Activated CD4-positive, alpha-beta T cell treated with anti-CD3 and anti-CD28 coated beads for 36 hours (primary cell): ENCODE measurements at regions not wholly inside any gene's neighbourhood (a gene's known extent, or its start where the extent isn't known, plus 50 kb on each side); places are given as distances from the start of the nearest gene placed in this dataset.

Experiments
- ATAC-seq: fragments of 200-7000 bp; cut with Tn5 transposase; one replicate; pipeline ENCODE4 v1.10.0; 2021; ENCODE audit warnings: mild to moderate bottlenecking, moderate library complexity
- CTCF ChIA-PET: fragments of 350-600 bp; sonication (Branson Sonifier 250); formaldehyde crosslinking; loops from one replicate; lab custom pipeline; 2021; ENCODE audit warnings: antibody characterized with exemption; lab: Charles Lee
- POLR2A ChIA-PET: fragments of 350-600 bp; sonication (Branson Sonifier 250); formaldehyde crosslinking; loops from one replicate; lab custom pipeline; 2021; ENCODE audit warnings: antibody characterized with exemption, inconsistent platforms; lab: Charles Lee
- DNase-seq: peaks from one replicate; pipeline ENCODE4 v3.0.0-alpha.2; 2020
- H3K27ac Mint-ChIP-seq: one replicate; pipeline ENCODE4 v1.8.0; 2021; ENCODE audit warnings: mixed read lengths
- H3K27me3 Mint-ChIP-seq: one replicate; pipeline ENCODE4 v1.8.0; 2021; ENCODE audit warnings: mixed read lengths
- H3K36me3 Mint-ChIP-seq: one replicate; pipeline ENCODE4 v1.8.0; 2021; ENCODE audit warnings: low read depth, mixed read lengths
- H3K4me1 Mint-ChIP-seq: one replicate; pipeline ENCODE4 v1.8.0; 2021; ENCODE audit warnings: mixed read lengths
- H3K4me3 Mint-ChIP-seq: one replicate; pipeline ENCODE4 v1.8.0; 2021; ENCODE audit warnings: mild to moderate bottlenecking, moderate library complexity, mixed read lengths
- H3K9me3 Mint-ChIP-seq: one replicate; pipeline ENCODE4 v1.8.0; 2021; ENCODE audit warnings: low read depth, mixed read lengths
- intact Hi-C, 2 experiments: fragments of 100-400 bp; cut with DNase I in 1 of 2; cut with micrococcal nuclease in 1 of 2; formaldehyde crosslinking; loops; one replicate each; pipeline versions ENCODE4 v1.14.2 to v1.15.1; 2022 to 2024; cut with DNase I, micrococcal nuclease

DNA sequence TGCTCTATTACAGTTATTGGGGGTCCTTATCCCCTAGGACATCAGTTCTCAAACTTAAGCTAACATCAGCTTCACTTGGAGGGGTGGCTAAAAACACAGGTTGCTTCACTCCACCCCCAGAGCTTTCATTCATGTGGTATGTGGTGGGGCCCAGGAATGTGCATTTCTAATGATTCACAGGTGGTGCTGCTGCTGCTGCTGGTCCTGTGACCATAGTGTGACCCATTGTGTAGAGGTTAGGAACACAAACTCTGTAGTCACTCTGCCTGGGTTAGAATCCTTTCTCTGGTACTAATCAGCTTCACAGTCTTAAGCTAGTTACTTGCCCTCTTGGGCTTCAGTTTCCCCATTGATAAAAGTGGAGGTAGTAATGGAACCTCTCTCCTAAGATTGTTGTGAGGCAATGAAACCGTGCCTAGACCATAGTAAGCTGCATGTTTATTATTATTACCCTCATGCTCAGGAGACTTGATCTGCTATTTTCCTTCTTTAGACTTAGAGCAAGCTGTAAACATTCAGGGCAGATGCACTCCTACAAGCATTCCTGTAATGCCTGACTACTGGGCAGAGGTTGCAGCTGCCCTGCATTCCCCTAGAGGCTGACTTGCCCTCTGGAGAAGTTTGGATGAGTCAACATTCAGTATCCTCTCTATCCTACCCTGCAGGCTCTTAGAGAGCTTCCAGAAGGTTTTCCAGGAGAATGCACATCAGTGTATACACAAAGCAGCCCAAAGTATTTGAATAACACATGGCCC lies 94.1 kb upstream of the ACSL4 start:
- no peak overlapping the region for H3K4me3 Mint-ChIP-seq
- H3K27me3 Mint-ChIP-seq = no peaks in the 10 kb centered on the region
- no peak for ATAC-seq
- H3K27ac Mint-ChIP-seq = no peak overlapping the region
- no peaks in the 10 kb centered on the region for H3K36me3 Mint-ChIP-seq
- H3K4me1 Mint-ChIP-seq = no peaks in the 10 kb centered on the region
- intact Hi-C loops = no loop called here
- ChIA-PET POLR2A (no interaction called here), CTCF (interaction anchor here (0.6 to 1.1 kb wide), 3 partner anchors 13 to 64 kb away, joined by 3 read pairs; no protein-coding TSS in a partner anchor)
- DNase-seq = no peak
- H3K9me3 Mint-ChIP-seq = no peaks in the 10 kb centered on the region

DNA sequence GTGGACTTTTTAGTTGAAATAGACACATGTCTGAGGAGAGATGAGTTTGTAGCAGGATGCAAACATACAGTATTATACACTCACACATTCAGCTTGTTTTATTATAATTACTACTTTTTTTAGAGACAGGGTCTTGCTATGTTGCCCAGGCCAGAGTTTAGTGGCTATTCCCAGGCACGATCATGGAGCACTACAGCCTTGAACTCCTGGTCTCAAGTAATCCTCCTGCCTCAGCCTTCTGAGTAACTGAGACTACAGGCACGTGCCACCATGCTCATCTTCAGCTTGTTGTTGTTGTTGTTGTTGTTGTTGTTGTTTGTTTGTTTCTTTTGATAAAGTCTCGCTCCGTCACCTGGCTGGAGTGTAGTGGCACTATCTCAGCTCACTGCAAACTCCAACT lies 94.7 kb upstream of the ACSL4 start:
- H3K4me1 Mint-ChIP-seq = no peaks in the 10 kb centered on the region
- no peaks in the 10 kb centered on the region for H3K9me3 Mint-ChIP-seq
- ATAC-seq (no peak), DNase-seq (no peak)
- CTCF ChIA-PET = interaction anchor here (0.6 kb wide), 1 partner anchor 25 kb away, joined by 3 read pairs; no protein-coding TSS in a partner anchor
- intact Hi-C loops = no loop called here
- H3K27ac Mint-ChIP-seq = no peak overlapping the region
- POLR2A ChIA-PET = no interaction called here
- no peaks in the 10 kb centered on the region for H3K36me3 Mint-ChIP-seq
- H3K27me3 Mint-ChIP-seq = no peaks in the 10 kb centered on the region
- no peak overlapping the region for H3K4me3 Mint-ChIP-seq

DNA sequence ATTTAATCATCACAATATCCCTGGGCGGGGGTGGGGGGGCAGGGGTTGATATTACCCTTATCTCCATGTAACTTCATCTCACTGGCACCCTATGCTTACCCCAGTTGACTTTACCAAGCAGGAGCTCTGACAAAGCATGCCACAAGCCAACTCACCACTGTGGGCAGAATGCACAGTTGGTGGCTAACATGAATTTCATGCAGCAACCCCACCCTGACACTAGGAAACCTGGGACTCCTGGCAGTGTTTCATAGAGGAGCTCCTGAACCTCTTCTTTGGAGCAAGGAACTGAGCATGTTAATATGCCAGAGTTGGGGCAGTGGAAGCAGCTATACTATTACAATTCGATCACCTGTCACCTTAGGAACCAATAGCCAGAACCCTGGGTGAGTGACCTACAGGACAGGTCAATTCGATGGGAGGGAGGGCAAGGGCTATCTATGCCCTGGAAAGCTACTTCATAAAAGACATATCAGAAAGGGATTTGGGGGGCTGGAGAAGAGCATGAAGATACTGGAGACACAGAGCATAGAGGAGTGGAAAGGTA lies 97.2 kb upstream of the ACSL4 start:
- Mint-ChIP-seq H3K4me1 (no peaks in the 10 kb centered on the region), H3K36me3 (no peaks in the 10 kb centered on the region), H3K9me3 (no peaks in the 10 kb centered on the region), H3K27me3 (peaks cover 2% of the 10 kb centered on the region), H3K4me3 (no peak overlapping the region), H3K27ac (no peak overlapping the region)
- intact Hi-C loops = no loop called here
- DNase-seq (no peak), ATAC-seq (no peak)
- ChIA-PET POLR2A (interaction anchor here (0.6 kb wide), 1 partner anchor 202 kb away, joined by 3 read pairs; no protein-coding TSS in a partner anchor), CTCF (interaction anchor here (1.0 kb wide), 1 partner anchor 24 kb away, joined by 3 read pairs; no protein-coding TSS in a partner anchor)

DNA sequence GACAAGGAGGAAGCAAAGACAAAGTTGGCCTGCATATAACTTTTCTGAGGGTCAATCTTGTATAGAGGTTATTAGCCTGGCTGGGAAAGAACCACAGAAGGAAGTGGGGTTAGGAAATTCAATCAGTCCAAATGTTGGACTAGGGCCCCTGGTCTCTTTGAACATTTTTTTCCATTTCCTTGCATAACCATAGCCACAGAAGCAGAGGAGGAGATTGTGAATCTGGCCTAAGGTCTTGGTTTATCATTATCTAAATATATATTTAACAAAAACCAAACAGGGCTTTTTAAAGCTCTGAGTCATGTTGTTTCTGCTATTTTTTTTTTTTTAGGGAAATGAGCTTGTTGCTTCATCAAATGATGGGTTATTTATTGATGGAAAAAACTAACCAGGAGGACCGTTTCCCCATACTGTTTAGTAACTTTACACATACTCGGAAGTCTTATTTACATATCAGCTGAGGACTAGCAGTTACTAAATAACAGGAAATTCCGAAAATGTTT lies 97.7 kb upstream of the ACSL4 start:
- no peaks in the 10 kb centered on the region for H3K9me3 Mint-ChIP-seq
- ChIA-PET CTCF (interaction anchor here (1.0 kb wide), 1 partner anchor 24 kb away, joined by 3 read pairs; no protein-coding TSS in a partner anchor), POLR2A (interaction anchor here (0.6 kb wide), 1 partner anchor 203 kb away, joined by 3 read pairs; no protein-coding TSS in a partner anchor)
- no peaks in the 10 kb centered on the region for H3K36me3 Mint-ChIP-seq
- ATAC-seq (no peak), DNase-seq (no peak)
- no peaks in the 10 kb centered on the region for H3K4me1 Mint-ChIP-seq
- H3K27ac Mint-ChIP-seq = no peak overlapping the region
- H3K27me3 Mint-ChIP-seq = peaks cover 2% of the 10 kb centered on the region
- no peak overlapping the region for H3K4me3 Mint-ChIP-seq
- intact Hi-C loops = no loop called here

DNA sequence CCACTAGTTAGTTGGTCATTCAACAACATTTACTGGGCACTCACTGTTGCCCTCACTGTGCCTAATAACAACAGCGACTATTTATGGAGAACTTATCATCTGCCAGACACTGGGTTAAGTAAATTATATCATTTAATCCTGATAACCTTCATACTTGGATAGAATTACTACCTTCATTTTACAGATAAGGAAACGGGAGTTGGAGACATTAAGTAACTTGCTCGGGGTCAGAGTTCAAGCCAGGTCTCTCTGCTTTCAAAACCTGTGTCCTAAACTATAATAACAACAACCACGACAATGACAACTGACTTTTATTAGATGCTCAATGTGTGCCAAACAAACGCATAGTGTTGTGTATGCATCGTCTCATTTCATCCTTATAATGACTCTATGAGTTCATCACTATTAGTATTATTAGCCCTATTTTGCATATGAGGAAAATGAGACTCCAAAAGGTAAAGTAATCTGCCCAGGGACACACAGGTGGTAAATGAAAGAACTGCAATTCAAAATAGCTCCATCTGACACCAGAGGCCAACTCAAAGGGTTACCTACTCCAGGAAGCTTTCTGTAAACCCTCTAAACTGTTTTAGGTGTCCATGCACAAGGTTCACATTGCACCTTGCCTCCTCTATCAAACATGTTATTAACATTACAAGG lies 98.4 kb upstream of the ACSL4 start:
- DNase-seq = no peak
- Mint-ChIP-seq H3K4me1 (no peaks in the 10 kb centered on the region), H3K27ac (no peak overlapping the region), H3K36me3 (no peaks in the 10 kb centered on the region), H3K9me3 (no peaks in the 10 kb centered on the region), H3K27me3 (peaks cover 2% of the 10 kb centered on the region), H3K4me3 (no peak overlapping the region)
- CTCF ChIA-PET = no interaction called here
- intact Hi-C loops = no loop called here
- ATAC-seq = no peak
- POLR2A ChIA-PET = interaction anchor here (0.6 kb wide), 1 partner anchor 31 kb away, joined by 3 read pairs; no protein-coding TSS in a partner anchor

DNA sequence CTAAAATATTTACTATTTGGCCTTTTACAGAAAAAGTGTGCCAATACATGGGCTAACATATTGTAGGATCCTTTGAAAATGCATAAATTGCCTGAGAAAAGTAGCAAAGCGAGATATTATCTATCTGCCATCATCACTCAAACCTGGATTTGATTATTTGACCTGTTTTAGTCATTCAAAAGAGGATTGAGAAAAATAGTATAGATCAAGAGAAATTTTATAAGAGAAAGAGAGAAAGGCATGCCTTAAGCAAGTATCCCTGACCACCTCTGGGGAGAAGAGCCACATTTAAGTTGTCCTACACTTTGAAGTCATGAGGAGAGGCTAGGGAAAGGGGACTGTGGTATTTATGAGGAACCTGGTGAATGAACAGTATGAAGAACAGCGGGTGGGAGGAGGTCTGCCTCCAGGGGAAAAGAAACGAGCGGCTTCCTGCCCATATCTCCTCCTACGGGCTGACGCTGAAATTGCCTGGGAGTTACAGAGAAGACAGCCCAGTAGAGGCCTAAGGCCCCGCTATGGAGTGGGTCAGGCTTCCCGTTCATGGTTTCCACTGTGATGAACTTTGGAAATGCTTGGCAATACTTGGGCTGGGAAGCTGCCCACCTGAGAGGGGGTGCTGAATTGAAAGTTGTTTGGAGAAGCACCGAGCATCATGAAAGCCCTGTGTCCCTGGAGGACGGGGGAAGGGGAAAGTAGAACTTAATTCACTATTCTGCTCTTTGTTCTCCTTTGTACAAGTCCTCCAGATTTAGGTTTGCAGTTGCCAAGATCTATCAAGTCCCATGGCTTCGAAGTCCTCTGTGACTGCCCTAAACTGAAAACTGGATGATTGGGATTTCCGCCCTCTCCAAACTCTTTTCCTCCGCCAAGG lies 106.9 kb upstream of the ACSL4 start:
- POLR2A ChIA-PET = interaction anchor here (0.7 kb wide), 1 partner anchor 304 kb away, joined by 4 read pairs; no protein-coding TSS in a partner anchor
- H3K27me3 Mint-ChIP-seq = no peaks in the 10 kb centered on the region
- H3K27ac Mint-ChIP-seq = no peak overlapping the region
- no peak overlapping the region for H3K4me3 Mint-ChIP-seq
- ATAC-seq = no peak
- no peaks in the 10 kb centered on the region for H3K36me3 Mint-ChIP-seq
- peaks cover 12% of the 10 kb centered on the region for H3K4me1 Mint-ChIP-seq
- no peaks in the 10 kb centered on the region for H3K9me3 Mint-ChIP-seq
- intact Hi-C loops = loop anchor here (1.0 to 5.0 kb wide), 4 partner anchors 57 to 303 kb away; partner anchors contain the start of genes ACSL4 (in 1 of the 2) and NXT2 (in 1 of the 2)
- peak; percentile 32 for DNase-seq
- CTCF ChIA-PET = interaction anchor here (1.1 to 6.6 kb wide), 2 partner anchors 13 to 16 kb away, joined by 3 to 52 read pairs; no protein-coding TSS in a partner anchor

DNA sequence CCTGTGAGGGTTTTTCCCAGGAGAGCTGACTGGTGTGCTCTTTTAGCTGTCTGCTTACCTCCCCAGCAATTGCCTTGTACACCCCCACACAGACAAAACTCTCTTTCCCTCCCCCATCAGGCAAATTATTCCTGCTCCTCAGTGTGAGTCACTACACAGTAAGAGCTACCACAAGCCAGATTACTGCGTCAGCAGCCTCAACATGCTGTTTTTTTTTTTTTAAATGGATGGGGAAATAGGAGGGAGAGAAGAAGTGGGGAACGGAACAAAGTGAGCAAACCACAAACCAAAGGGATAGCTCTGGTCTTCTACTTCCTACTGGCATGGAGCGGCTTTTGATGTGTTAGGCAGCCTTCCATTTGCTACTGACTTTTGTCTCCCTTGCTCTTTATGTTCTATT lies 107.5 kb upstream of the ACSL4 start:
- Mint-ChIP-seq H3K4me1 (peaks cover 12% of the 10 kb centered on the region), H3K4me3 (no peak overlapping the region), H3K27me3 (no peaks in the 10 kb centered on the region), H3K27ac (no peak overlapping the region), H3K9me3 (no peaks in the 10 kb centered on the region), H3K36me3 (no peaks in the 10 kb centered on the region)
- ATAC-seq (peak; percentile 50), DNase-seq (peak; percentile 28)
- POLR2A ChIA-PET = interaction anchor here (0.7 kb wide), 1 partner anchor 304 kb away, joined by 4 read pairs; no protein-coding TSS in a partner anchor
- intact Hi-C loops = loop anchor here (1.0 to 5.0 kb wide), 4 partner anchors 57 to 303 kb away; partner anchors contain the start of genes ACSL4 (in 1 of the 2) and NXT2 (in 1 of the 2)
- CTCF ChIA-PET = interaction anchor here (1.1 to 6.6 kb wide), 3 partner anchors 14 to 132 kb away, joined by 3 to 52 read pairs (median 7); no protein-coding TSS in a partner anchor

DNA sequence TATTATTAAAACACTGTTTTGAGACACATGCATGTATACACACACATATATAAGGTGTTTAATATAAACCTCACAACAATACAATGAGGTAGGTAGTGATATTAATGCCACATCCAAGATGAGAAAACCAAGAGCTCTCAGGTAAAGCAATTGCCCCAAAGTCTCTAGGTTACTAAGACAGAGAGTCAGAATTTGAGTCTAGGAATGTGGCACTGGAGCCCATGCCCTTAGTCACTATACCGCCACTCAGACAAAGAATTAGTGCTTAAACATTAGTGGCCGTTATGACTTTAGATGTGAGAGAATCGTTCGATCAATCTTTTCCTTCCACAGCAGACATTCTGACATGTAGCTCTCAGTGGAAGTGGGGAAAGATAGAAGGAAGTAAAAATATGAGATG lies 108.2 kb upstream of the ACSL4 start:
- DNase-seq (peak; percentile 24), ATAC-seq (peak; percentile 70)
- ChIA-PET CTCF (interaction anchor here (0.6 to 6.6 kb wide), 4 partner anchors 15 to 1706 kb away, joined by 3 to 52 read pairs (median 12); no protein-coding TSS in a partner anchor), POLR2A (interaction anchor here (0.6 kb wide), 1 partner anchor 109 kb away, joined by 5 read pairs; no protein-coding TSS in a partner anchor)
- Mint-ChIP-seq H3K4me3 (no peak overlapping the region), H3K9me3 (no peaks in the 10 kb centered on the region), H3K27ac (peak overlapping the region; percentile 82), H3K4me1 (peaks cover 12% of the 10 kb centered on the region), H3K27me3 (no peaks in the 10 kb centered on the region), H3K36me3 (no peaks in the 10 kb centered on the region)
- intact Hi-C loops = loop anchor here (1.0 to 5.0 kb wide), 3 partner anchors 58 to 304 kb away; partner anchors contain the start of gene NXT2 (in 1 of the 2)

DNA sequence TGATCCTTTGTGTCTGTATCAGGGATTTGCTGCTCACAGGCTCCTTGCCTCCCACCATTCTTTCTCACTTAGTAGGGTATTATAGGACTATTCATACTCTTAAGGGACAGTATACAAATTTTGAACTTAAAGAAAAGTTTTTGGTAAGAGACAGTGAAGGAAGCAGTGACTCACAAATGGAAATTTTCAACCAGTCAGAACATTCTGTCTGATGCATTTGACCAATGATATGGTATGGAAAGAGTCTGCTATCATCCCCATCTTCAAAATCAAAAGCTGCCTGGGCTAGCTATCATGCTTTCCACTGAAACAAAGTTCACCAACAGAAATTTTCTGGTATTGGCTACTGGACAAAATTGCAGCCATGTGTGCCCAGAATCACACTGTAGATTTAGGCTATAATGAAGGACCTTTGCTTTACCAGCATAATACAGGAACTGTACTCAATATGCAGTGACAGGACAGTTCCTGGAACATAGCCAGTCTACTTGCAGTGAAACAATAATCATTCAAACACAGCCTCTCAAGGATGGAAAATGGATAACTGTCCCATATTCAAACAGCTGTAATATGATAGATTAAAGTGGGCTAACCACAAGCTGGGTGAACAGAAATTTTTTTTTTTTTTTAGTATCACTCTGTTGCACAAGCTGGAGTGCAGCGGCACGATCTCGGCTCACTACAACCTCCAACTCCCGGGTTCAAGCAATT lies 109.0 kb upstream of the ACSL4 start:
- no peaks in the 10 kb centered on the region for H3K9me3 Mint-ChIP-seq
- intact Hi-C loops = loop anchor here (1.0 to 5.0 kb wide), 5 partner anchors 59 to 475 kb away; partner anchors contain the start of gene NXT2 (in 1 of the 2)
- H3K36me3 Mint-ChIP-seq = no peaks in the 10 kb centered on the region
- no peak overlapping the region for H3K4me3 Mint-ChIP-seq
- ChIA-PET POLR2A (interaction anchor here (0.6 kb wide), 1 partner anchor 110 kb away, joined by 5 read pairs; no protein-coding TSS in a partner anchor), CTCF (interaction anchor here (0.6 to 6.6 kb wide), 6 partner anchors 10 to 1707 kb away, joined by 3 to 52 read pairs (median 5); no protein-coding TSS in a partner anchor)
- ATAC-seq (peak; percentile 66), DNase-seq (peak; percentile 6)
- peaks cover 12% of the 10 kb centered on the region for H3K4me1 Mint-ChIP-seq
- H3K27ac Mint-ChIP-seq = peak overlapping the region; percentile 82
- H3K27me3 Mint-ChIP-seq = no peaks in the 10 kb centered on the region
